CD4-positive, alpha-beta T cell treated with Interleukin-12 subunit alpha and Interleukin-12 subunit beta, for 1 hour (primary cell): ENCODE measurements at regions not wholly inside any gene's neighbourhood (a gene's known extent, or its start where the extent isn't known, plus 50 kb on each side); places are given as distances from the start of the nearest gene placed in this dataset.
"Not testable (repeated sequence)": the region's sequence is repeated elsewhere in the genome, so short reads cannot be mapped to it uniquely, and the experiment has no call there.

Source experiments
- DNase-seq: peaks from one replicate; pipeline ENCODE4 v3.0.0-alpha.2; 2020

GRCh38 chr13:99733346-99733745, 232.1 kb downstream of the TM9SF2 start:
- DNase-seq, result no peak

DNA sequence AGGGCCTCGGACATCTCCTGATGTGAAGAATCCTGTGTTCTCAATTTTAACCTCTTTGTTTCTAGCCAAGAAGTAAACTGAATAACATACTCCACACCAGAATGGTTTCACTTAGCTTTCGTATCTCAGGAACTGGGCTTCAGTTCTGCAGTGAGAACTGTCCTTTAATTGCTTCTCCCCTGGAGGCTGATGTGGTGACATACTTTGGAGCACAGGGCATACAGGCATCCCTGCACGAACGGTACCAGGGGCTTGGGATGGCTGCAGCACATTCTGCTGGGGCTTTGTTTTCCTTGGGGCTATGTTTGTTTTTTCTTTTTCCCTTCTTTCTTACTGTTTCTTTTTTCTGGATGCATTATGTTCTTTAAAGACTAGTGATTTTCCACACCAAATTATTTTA, 230.5 kb downstream of the TM9SF2 start:
- no peak for DNase-seq

- DNase-seq, result no peak
Observed at GRCh38 chr13:99730403-99730802, 229.1 kb downstream of the TM9SF2 start.

- no peak for DNase-seq
Observed at GRCh38 chr13:99729745-99730144, 228.5 kb downstream of the TM9SF2 start.

DNA sequence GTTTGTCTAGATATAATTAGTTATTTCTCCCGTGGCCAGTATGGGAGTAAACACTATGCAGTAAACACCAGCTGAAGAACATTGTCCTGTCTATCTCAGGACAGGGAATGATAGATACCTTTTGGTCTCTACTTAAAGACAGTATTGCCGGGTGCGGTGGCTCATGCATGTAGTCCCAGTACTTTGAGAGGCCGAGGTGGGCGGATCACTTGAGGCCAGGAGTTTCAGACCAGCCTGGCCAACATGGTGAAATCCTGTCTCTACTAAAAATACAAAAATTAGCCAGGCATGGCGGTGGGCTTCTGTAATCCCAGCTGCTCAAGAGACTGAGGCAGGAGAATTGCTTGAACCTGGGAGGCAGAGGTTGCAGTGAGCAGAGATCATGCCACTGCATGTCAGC, 226.4 kb downstream of the TM9SF2 start:
- DNase-seq, result not testable (repeated sequence)

- DNase-seq, result no peak
Observed at GRCh38 chr13:99726282-99726894, 225.1 kb downstream of the TM9SF2 start.

GRCh38 chr13:99725644-99726043, 224.4 kb downstream of the TM9SF2 start:
- no peak for DNase-seq

DNA sequence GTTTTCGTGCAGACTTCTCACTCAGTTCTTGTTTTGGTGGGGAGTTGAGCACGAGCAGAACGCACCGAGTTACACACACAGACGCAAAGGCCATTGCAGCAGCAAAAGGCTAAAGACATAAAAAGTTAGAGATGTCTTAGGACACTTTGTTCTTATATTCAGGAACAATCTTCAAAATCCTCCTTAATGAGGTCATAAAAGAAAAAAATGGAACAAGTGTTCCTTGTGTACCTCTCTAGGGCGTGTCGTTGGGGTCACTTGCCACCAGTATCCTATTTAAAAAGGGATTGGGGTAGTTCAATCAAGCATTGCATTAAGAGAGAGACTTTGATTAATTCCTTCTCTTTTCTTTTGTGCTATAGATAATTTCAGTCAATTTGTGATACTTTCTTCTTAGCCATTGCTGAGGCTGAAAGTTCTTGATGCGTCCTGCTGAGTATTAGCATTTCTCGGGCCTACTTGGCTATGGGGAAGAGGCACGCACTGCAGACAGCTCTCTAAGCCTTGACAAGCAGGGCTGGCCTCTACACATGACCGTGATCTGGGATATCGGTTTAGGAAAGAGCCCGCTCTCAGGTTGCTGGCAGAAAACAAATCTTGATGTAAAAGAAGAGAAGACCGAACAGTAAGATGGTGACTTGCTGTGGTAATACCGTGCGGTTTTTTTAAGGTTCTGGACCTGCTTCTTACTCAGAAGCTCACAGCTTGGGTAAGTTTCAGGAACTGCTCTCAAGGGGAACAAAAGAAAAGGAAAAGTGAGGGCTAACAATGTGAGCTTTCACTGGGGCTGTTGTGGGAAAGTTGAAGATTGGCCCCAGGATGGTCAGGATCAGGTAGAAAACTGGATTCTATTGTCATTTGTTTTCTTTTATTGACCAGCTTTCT, 223.6 kb downstream of the TM9SF2 start:
- DNase-seq, result no peak

GRCh38 chr13:99723878-99724277, 222.6 kb downstream of the TM9SF2 start:
- no peak for DNase-seq

DNA sequence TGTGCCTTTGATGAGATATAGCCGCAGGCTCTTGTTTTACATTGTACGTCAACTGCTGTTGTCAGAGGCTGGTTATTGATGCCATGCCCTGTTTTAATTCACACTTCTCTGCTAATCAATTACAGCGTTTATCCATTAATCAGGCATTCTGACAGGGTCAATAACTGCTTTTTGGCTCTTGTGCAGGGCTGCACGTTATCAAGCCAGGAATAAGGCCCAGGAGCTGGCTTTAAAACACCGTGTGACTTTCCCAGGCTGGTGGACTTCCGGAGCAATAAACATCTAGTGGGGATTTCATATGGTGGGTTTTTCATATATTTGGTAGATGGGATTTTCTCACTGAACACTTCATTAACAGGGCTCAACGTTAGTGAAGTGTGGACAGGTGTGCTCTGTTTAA, 221.7 kb downstream of the TM9SF2 start:
- no peak for DNase-seq

DNA sequence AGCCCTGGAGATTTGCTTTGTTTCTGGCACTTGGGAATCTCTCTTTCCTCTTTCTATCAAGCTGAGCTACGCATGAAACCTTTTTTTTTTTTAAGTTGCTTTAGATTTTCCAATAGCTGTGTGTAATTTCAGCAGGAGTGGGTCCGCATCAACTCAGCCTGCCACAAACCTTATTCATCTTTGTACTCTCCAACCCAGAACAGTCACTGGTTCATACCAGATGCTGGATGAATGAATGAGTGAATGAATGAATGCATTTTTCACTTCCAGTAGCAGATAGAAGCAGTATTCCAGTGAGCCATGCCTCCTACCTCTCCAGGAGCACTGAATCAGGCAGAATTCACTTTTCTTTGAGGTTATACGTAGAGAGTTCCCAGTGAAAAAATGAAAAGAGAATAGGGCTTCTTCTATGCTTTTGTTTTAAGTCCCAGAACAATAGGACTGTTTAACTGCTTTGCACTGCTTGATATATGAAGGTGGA, 221.1 kb downstream of the TM9SF2 start:
- DNase-seq, result no peak

DNA sequence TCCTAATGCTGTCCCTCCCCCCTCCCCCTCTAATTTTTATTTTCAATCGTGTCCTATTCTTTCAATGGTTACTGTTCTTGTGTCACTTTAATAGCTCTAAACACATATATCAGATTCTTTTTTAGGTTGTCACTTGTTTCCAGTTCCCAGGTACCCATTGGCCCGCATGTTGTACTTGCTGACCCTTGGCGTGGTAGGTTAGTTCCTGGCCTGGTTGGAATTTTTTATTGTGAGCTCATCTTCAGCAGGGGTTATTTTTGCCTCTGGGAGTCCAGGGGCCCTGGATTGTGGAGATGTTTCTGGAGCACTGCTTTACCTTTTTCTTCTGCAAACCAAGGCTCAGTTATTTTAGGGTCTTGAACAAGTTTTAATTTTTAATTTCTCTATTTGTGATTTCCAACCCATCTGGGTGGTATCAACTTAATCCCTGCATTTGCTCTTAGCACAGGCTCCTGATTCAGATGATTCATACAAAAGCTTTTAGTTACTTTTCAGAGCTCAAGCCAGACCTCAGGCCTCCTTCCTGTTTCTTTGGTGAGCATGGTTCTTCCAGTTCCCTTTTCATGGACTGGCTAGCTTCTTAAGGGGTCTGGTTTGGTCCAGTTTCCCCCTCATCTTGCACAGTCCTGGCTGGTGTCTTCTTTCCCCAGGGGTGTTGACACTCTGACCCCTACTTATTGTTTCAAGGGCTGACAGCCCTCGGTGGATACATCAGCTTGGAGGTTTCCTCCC, 220.5 kb downstream of the TM9SF2 start:
- no peak for DNase-seq

DNA sequence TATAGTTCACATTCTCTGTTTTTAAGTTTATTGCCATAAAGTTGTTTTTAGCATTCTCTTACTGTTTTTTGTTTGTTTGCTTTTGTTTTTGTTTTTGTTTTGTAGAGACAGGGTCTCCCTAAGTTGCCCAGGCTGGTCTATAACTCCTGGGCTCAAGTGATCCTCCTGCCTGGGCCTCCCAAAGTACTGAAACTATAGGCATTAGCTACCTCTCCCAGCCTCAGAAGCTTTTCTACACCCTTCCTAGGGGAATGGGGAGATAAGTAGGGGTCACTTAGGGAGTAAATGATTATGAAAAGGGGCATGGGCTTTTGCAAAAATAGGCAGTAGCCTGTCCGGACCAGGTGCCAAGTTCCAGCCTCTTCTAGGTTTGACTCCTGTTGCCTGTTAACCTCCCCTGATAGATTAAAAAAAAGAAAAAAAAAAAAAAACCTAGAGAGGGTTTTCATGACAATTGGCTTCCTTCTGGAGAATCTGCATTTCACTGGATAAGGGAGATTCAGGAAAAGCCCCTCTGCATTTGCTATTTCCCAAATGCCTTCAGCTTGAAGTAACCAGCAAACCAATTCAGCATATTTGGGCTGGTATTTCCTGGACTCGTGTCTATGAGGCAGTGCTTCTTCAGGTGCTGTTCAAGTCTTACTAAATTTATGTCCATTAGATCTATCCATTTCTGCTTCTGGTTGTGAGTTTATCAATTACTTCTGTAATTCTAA, 216.8 kb downstream of the TM9SF2 start:
- DNase-seq, result no peak

DNA sequence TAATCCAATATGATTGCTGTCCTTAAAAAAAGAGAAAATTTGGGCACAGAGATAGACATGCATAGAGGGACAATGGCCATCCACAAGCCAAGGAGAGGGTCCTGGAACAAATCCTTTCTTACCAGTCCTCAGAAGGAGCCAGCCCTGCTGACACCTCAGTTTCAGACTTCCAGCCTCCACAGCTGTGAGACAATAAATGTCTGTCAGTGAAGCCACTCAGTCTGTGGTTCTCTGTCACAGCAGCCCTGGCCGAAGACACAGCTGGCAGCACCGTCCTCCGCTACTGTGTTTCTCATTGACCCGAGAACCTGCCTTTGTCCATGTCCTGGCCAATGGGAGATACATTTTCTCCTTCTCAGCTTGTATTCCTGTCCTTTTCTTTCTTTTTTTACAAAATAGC, 207.9 kb downstream of the TM9SF2 start:
- DNase-seq, result no peak

GRCh38 chr13:99704390-99704789, 203.1 kb downstream of the TM9SF2 start:
- DNase-seq, result no peak

GRCh38 chr13:99703908-99704307, 202.6 kb downstream of the TM9SF2 start:
- DNase-seq, result no peak

DNA sequence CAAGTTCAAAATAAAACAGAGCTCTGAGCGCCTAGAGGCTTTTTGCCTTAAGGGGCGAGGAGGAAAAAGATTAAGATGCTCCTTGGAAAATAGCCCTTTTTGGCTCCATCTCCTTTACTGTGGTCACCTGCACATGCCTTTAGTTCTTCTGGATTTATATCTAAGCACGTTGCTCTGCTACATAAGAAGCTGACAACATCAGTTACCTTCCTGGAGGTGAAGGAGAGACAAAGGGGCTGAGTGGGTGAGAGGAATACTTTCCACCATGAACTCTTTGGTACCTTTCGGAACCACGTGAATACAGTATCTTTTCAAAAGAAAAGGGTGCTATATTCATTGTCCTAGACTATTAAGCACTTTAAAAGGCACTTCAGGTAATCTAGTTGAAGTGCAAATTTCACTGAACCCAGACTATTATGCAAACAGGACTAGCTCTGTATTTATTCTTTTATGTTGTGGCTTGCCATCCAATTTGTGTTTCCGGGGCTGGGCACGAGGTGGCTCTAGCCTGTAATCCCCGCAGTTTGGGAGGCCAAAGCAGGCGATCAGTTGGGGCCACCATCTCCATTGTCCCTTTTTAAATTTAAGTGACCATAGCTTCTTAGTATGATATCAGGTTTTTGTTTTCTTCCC, 201.5 kb downstream of the TM9SF2 start:
- DNase-seq, result no peak

DNA sequence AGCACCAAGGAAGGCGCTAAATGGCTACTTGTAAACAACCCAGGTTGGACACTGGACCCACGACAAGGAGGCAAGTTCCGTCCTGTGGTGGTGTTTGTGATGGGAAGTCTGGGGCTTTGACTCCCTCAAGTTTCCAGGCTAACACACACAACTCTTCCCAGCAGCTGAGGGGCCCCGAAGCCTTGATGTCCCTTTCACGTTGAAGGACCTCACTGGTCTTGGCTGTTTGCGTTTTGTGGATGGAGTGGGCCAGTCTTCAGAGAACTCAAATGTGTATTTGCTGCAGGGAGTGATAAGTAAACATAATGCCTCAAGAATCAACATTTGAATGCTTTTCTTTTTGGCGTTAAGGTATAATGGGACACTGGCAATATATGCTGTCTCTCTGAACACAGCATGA, 199.2 kb downstream of the TM9SF2 start:
- no peak for DNase-seq

DNA sequence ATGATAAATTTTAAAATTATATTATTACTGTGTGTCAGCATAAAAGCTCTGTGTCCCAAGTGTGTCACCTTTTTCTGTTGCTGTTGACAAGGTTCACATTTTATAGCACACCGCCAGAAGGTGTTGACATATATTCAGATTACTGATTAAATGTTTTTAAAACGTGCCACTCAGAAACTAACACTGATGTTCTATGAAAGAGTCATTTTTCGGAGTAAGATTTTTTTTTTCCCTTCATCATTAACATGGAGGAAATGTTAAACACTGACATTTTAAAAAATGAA, 197.5 kb downstream of the TM9SF2 start:
- no peak for DNase-seq

- no peak for DNase-seq
Observed at GRCh38 chr13:99698010-99698815, 196.9 kb downstream of the TM9SF2 start.

- DNase-seq, result no peak
Observed at GRCh38 chr13:99695857-99696256, 194.6 kb downstream of the TM9SF2 start.
